Memory B cell (primary cell): ENCODE measurements at regions not wholly inside any gene's neighbourhood (a gene's known extent, or its start where the extent isn't known, plus 50 kb on each side); places are given as distances from the start of the nearest gene placed in this dataset.
"Not testable (repeated sequence)": the region's sequence is repeated elsewhere in the genome, so short reads cannot be mapped to it uniquely, and the experiment has no call there.

Experiments used
- ATAC-seq: fragments of 150-1000 bp; cut with Tn5 transposase; 2 replicates; pipeline ENCODE4 v1.10.0; 2021; ENCODE audit warnings: low read depth, mild to moderate bottlenecking, moderate library complexity
- DNase-seq, 2 donors: peaks; one replicate each; pipeline ENCODE4 v3.0.0; 2022; ENCODE audit warnings: low spot score in 2 of 2
- H3K27ac Mint-ChIP-seq: one replicate; pipeline ENCODE4 v1.8.0; 2022; ENCODE audit warnings: mild to moderate bottlenecking, moderate library complexity, mixed read lengths
- H3K27me3 Mint-ChIP-seq: one replicate; pipeline ENCODE4 v1.8.0; 2022; ENCODE audit warnings: mixed read lengths
- H3K36me3 Mint-ChIP-seq: one replicate; pipeline ENCODE4 v1.8.0; 2022; ENCODE audit warnings: mild to moderate bottlenecking, mixed read lengths
- H3K4me1 Mint-ChIP-seq: one replicate; pipeline ENCODE4 v1.8.0; 2022; ENCODE audit warnings: mixed read lengths
- H3K4me3 Mint-ChIP-seq: one replicate; pipeline ENCODE4 v1.8.0; 2022; ENCODE audit warnings: mild to moderate bottlenecking, moderate library complexity, mixed read lengths
- H3K9me3 Mint-ChIP-seq: one replicate; pipeline ENCODE4 v1.8.0; 2022; ENCODE audit warnings: mixed read lengths

- H3K27me3 Mint-ChIP-seq, H3K27ac Mint-ChIP-seq, H3K9me3 Mint-ChIP-seq, ATAC-seq, H3K4me1 Mint-ChIP-seq, DNase-seq, H3K36me3 Mint-ChIP-seq, H3K4me3 Mint-ChIP-seq: not testable (repeated sequence)
Measured at GRCh38 chrY:21767824-21768223, 126.5 kb downstream of the RBMY1D start.

- not testable (repeated sequence) for ATAC-seq, H3K4me3 Mint-ChIP-seq, H3K27me3 Mint-ChIP-seq, H3K9me3 Mint-ChIP-seq, H3K36me3 Mint-ChIP-seq, DNase-seq, H3K4me1 Mint-ChIP-seq, H3K27ac Mint-ChIP-seq
Measured at GRCh38 chrY:21782174-21782860, 112.0 kb downstream of the RBMY1D start.

GRCh38 chrY:21813484-21814233 is 80.7 kb downstream of the RBMY1D start:
- Mint-ChIP-seq H3K4me3 (no peak overlapping the region), H3K27ac (no peak overlapping the region), H3K27me3 (peaks cover 2% of the 10 kb centered on the region), H3K4me1 (no peaks in the 10 kb centered on the region), H3K9me3 (no peaks in the 10 kb centered on the region), H3K36me3 (no peaks in the 10 kb centered on the region)
- no peak for ATAC-seq
- no peak for DNase-seq

GRCh38 chrY:21814491-21814890 is 79.8 kb downstream of the RBMY1D start:
- no peak for ATAC-seq
- DNase-seq = no peak
- no peaks in the 10 kb centered on the region for H3K9me3 Mint-ChIP-seq
- peaks cover 2% of the 10 kb centered on the region for H3K27me3 Mint-ChIP-seq
- no peaks in the 10 kb centered on the region for H3K36me3 Mint-ChIP-seq
- H3K27ac Mint-ChIP-seq = no peak overlapping the region
- H3K4me3 Mint-ChIP-seq = no peak overlapping the region
- no peaks in the 10 kb centered on the region for H3K4me1 Mint-ChIP-seq

- DNase-seq (no peak), ATAC-seq (no peak)
- no peaks in the 10 kb centered on the region for H3K27me3 Mint-ChIP-seq
- no peaks in the 10 kb centered on the region for H3K36me3 Mint-ChIP-seq
- H3K9me3 Mint-ChIP-seq = no peaks in the 10 kb centered on the region
- H3K4me1 Mint-ChIP-seq = no peaks in the 10 kb centered on the region
- H3K27ac Mint-ChIP-seq = no peak overlapping the region
- no peak overlapping the region for H3K4me3 Mint-ChIP-seq
Measured at GRCh38 chrY:21821881-21822280, 72.4 kb downstream of the RBMY1D start.

- ATAC-seq (no peak), DNase-seq (no peak)
- Mint-ChIP-seq H3K27me3 (no peaks in the 10 kb centered on the region), H3K4me1 (no peaks in the 10 kb centered on the region), H3K36me3 (no peaks in the 10 kb centered on the region), H3K4me3 (no peak overlapping the region), H3K27ac (no peak overlapping the region), H3K9me3 (no peaks in the 10 kb centered on the region)
Measured at GRCh38 chrY:21827593-21827992, 66.7 kb downstream of the RBMY1D start.
